ENCODE measurements at regions not wholly inside any gene's neighbourhood (a gene's known extent, or its start where the extent isn't known, plus 50 kb on each side); places are given as distances from the start of the nearest gene placed in this dataset.
"Not testable (repeated sequence)": the region's sequence is repeated elsewhere in the genome, so short reads cannot be mapped to it uniquely, and the experiment has no call there.

GRCh38 chr4:3945511-3946290 lies 179.5 kb downstream of the ADRA2C start:
- CTCF ChIA-PET, result no interaction called here
- no peak for DNase-seq
- no peak overlapping the region for H3K27ac Mint-ChIP-seq

GRCh38 chr4:3946553-3946952 lies 180.4 kb downstream of the ADRA2C start:
- H3K9me3 Mint-ChIP-seq; intact Hi-C loops (cut with micrococcal nuclease); CTCF ChIA-PET; H3K4me1 Mint-ChIP-seq (ENCODE audit: low read depth); H3K4me3 Mint-ChIP-seq; H3K27me3 Mint-ChIP-seq; DNase-seq; POLR2A ChIA-PET; H3K27ac Mint-ChIP-seq; ATAC-seq: not testable (repeated sequence)
- H3K36me3 Mint-ChIP-seq (ENCODE audit: low read depth), result peaks cover 10% of the 10 kb centered on the region

More at GRCh38 chr4:3945511-3946290, 179.5 kb downstream of the ADRA2C start:
- TF ChIP-seq CTCF (IDR thresholded peaks at IDR 0.05), result no peak
- no peaks in the 10 kb centered on the region for H3K9me3 Mint-ChIP-seq
- H3K36me3 Mint-ChIP-seq (ENCODE audit: low read depth), result peaks cover 10% of the 10 kb centered on the region
- no peak for ATAC-seq
- peaks cover 5% of the 10 kb centered on the region for H3K4me1 Mint-ChIP-seq (ENCODE audit: low read depth)
- H3K4me3 Mint-ChIP-seq, result no peak overlapping the region
- intact Hi-C loops (cut with micrococcal nuclease), result no loop called here
- POLR2A ChIA-PET, result no interaction called here
- no peaks in the 10 kb centered on the region for H3K27me3 Mint-ChIP-seq

GRCh38 chr4:3947761-3948160 lies 181.6 kb downstream of the ADRA2C start:
- DNase-seq; H3K27ac Mint-ChIP-seq; H3K4me1 Mint-ChIP-seq (ENCODE audit: low read depth); POLR2A ChIA-PET; CTCF ChIA-PET; H3K27me3 Mint-ChIP-seq; intact Hi-C loops (cut with micrococcal nuclease); H3K4me3 Mint-ChIP-seq; H3K9me3 Mint-ChIP-seq; ATAC-seq: not testable (repeated sequence)
- peaks cover 13% of the 10 kb centered on the region for H3K36me3 Mint-ChIP-seq (ENCODE audit: low read depth)

- H3K36me3 Mint-ChIP-seq (ENCODE audit: low read depth), result peaks cover 15% of the 10 kb centered on the region
- H3K27me3 Mint-ChIP-seq; H3K27ac Mint-ChIP-seq; H3K4me1 Mint-ChIP-seq (ENCODE audit: low read depth); H3K4me3 Mint-ChIP-seq; CTCF ChIA-PET; ATAC-seq; intact Hi-C loops (cut with micrococcal nuclease); DNase-seq; H3K9me3 Mint-ChIP-seq; POLR2A ChIA-PET: not testable (repeated sequence)
Measured at GRCh38 chr4:3948210-3948609, 182.0 kb downstream of the ADRA2C start.

- H3K4me3 Mint-ChIP-seq; CTCF ChIA-PET; H3K27ac Mint-ChIP-seq; H3K9me3 Mint-ChIP-seq; POLR2A ChIA-PET; H3K27me3 Mint-ChIP-seq; H3K4me1 Mint-ChIP-seq (ENCODE audit: low read depth); intact Hi-C loops (cut with micrococcal nuclease); ATAC-seq: not testable (repeated sequence)
- DNase-seq, result peak; percentile 13
- H3K36me3 Mint-ChIP-seq (ENCODE audit: low read depth), result peaks cover 15% of the 10 kb centered on the region
Measured at GRCh38 chr4:3949916-3950315, 183.7 kb downstream of the ADRA2C start.

- H3K4me3 Mint-ChIP-seq, POLR2A ChIA-PET, ATAC-seq: not testable (repeated sequence)
Measured at GRCh38 chr4:3952443-3953139, 186.4 kb downstream of the ADRA2C start.

GRCh38 chr4:3953140-3953489 lies 186.9 kb downstream of the ADRA2C start:
- POLR2A ChIA-PET; CTCF ChIA-PET; ATAC-seq; intact Hi-C loops (cut with micrococcal nuclease); H3K9me3 Mint-ChIP-seq; H3K27me3 Mint-ChIP-seq; H3K4me3 Mint-ChIP-seq; H3K36me3 Mint-ChIP-seq (ENCODE audit: low read depth); H3K27ac Mint-ChIP-seq; DNase-seq: not testable (repeated sequence)
- H3K4me1 Mint-ChIP-seq (ENCODE audit: low read depth), result peaks cover 14% of the 10 kb centered on the region

More at GRCh38 chr4:3952443-3953139, 186.4 kb downstream of the ADRA2C start:
- CTCF ChIA-PET, result interaction anchor here (1.4 kb wide), 1 partner anchor 10 kb away, joined by 5 read pairs; no protein-coding TSS in a partner anchor
- H3K9me3 Mint-ChIP-seq; intact Hi-C loops (cut with micrococcal nuclease); DNase-seq; H3K36me3 Mint-ChIP-seq (ENCODE audit: low read depth); H3K27ac Mint-ChIP-seq; H3K27me3 Mint-ChIP-seq: not testable (repeated sequence)
- H3K4me1 Mint-ChIP-seq (ENCODE audit: low read depth), result peaks cover 14% of the 10 kb centered on the region

GRCh38 chr4:3954540-3955320 lies 188.5 kb downstream of the ADRA2C start:
- CTCF ChIA-PET, result interaction anchor here (1.1 kb wide), 1 partner anchor 13 kb away, joined by 3 read pairs; no protein-coding TSS in a partner anchor
- H3K27me3 Mint-ChIP-seq; H3K9me3 Mint-ChIP-seq; ATAC-seq; POLR2A ChIA-PET; H3K36me3 Mint-ChIP-seq (ENCODE audit: low read depth); intact Hi-C loops (cut with micrococcal nuclease): not testable (repeated sequence)
- Mint-ChIP-seq H3K27ac (peak overlapping the region; percentile 98), H3K4me3 (peak overlapping the region; percentile 96), H3K4me1 (ENCODE audit: low read depth) (peaks cover 14% of the 10 kb centered on the region)
- DNase-seq, result peak; percentile 84

- H3K36me3 Mint-ChIP-seq (ENCODE audit: low read depth); H3K9me3 Mint-ChIP-seq; intact Hi-C loops (cut with micrococcal nuclease); CTCF ChIA-PET; POLR2A ChIA-PET; H3K27me3 Mint-ChIP-seq: not testable (repeated sequence)
- peak; percentile 100 for DNase-seq
- Mint-ChIP-seq H3K4me1 (ENCODE audit: low read depth) (peaks cover 14% of the 10 kb centered on the region), H3K27ac (peak overlapping the region; percentile 90), H3K4me3 (peak overlapping the region; percentile 96)
- peak; percentile 99 for ATAC-seq
Measured at GRCh38 chr4:3955321-3956164, 189.4 kb downstream of the ADRA2C start.
